IPS DF 4.7 (cell line): ENCODE measurements at regions not wholly inside any gene's neighbourhood (a gene's known extent, or its start where the extent isn't known, plus 50 kb on each side); places are given as distances from the start of the nearest gene placed in this dataset.
"Not testable (repeated sequence)": the region's sequence is repeated elsewhere in the genome, so short reads cannot be mapped to it uniquely, and the experiment has no call there.

ENCODE experiments used
- DNase-seq: peaks from one replicate; pipeline ENCODE4 v3.0.0-alpha.2; 2013; ENCODE audit warnings: low spot score; ENCODE audit errors: extremely low read depth

- DNase-seq = no peak
Observed at GRCh38 chr13:37229931-37230330, 124.5 kb upstream of the CSNK1A1L start.

DNA sequence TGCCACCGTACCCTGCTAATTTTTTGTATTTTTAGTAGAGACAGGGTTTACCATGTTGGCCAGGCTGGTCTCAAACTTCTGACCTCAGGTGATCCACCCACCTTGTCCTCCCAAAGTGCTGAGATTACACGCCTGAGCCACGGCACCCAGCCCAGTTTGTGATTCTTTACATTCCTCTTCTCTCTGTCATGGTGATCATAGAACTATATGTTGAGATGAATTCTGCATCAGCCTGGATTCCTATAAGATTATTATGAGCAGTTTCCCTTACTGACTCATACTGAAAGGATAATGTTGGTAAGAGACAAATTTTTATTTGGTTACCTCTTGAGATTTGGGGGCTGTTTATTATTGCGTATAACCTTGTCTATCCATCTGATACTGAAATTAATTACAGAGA is 121.5 kb upstream of the CSNK1A1L start:
- no peak for DNase-seq

GRCh38 chr13:37225414-37226070 is 120.1 kb upstream of the CSNK1A1L start:
- no peak for DNase-seq

- no peak for DNase-seq
Observed at GRCh38 chr13:37216331-37216730, 110.9 kb upstream of the CSNK1A1L start.

- no peak for DNase-seq
Observed at GRCh38 chr13:37212826-37213225, 107.4 kb upstream of the CSNK1A1L start.

DNA sequence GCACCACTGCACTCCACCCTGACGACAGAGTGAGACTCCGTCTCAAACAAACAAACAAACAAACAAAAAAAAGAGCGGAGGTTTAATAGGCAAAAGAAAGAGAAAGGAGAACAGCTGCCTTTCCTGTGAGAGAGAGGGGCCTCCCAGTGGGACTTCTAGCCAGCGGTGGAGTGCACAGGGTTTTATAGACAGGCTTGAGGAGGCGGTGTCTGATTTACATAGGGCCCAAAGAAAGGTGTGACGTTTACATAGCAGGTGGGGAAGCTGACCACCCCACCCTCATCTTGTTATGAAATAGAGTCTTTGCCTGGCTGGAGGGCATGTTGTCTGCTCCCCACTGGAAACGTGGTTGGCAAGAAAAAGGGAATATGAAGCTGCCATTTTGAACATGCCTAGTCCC is 106.0 kb upstream of the CSNK1A1L start:
- DNase-seq = no peak

DNA sequence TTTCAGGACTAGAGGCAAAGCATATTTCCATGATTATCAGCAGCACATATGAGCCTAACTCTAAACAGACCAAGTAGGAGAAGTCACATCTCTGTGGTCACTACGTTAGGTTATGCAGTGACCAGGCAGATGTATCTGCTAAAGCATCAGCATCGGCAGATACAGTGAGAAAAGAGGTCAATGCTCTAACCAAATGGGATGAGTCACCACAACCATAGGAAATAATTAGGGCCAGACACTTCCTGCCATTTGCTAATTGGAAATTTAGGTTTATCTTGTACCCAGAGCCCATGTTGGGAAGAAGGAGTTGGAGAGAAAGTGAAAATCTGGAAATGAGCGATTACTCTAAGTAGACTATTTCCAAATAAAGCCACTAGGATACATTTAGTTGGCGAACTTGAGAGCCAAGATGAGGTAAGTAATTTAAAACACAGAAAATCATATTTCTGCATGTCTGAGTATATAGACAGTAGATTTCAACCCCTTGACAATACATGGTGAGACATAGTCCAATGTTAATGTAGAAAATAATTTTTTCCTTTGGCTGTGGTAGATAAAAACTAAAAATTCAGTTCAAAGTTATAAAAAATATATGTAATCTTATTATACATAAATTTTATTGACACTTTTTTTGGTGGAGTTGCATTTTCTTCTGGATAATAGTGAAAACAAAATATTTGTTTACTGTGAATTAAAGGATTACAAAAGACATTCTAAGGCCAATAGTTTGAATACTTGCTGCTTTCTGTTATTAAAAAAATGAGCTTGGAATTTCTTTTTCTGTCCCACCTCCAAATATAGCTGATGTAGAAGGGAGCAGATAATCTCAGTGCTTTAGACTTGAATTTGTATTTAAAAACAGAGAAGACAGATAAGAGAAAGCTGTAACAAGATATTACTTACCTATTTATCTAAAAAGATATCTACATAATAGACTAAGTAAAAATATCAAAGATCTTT is 104.4 kb upstream of the CSNK1A1L start:
- no peak for DNase-seq

DNA sequence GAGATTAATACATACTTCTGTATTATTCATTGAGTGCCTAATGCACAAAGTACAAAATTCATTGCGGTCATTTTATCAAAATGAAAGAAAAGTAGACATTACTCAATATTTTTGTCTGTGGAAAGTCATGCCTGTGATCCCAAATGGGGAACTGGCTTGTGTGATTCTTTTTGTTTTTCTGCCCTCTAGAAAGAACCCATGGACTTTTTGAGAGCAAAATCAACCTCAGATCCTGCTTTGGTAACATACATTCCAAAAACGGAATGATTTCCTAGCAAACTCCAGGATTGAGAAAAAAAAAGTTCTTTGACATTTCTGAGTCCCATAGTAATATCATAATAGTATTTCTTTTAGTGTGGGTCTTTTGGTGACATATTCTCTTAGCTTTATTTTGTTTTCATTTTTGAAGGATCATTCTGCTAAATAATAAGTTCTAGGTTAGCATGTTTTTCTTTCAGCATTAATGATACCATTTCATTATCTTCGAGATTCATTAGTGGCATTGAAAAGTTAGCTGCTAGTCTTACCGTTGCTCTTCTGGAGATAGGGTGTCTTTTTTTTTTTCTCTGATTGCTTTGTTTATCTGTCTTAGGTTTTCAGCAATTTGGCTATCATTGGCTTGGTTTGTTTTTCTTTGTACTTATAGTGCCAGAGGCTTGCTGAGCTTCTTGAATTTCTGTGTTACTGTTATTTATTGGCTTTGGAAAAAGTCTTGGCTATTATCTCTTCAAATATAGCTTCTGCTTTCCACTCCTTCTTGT is 102.4 kb upstream of the CSNK1A1L start:
- no peak for DNase-seq

- DNase-seq = no peak
Observed at GRCh38 chr13:37202264-37202663, 96.8 kb upstream of the CSNK1A1L start.

DNA sequence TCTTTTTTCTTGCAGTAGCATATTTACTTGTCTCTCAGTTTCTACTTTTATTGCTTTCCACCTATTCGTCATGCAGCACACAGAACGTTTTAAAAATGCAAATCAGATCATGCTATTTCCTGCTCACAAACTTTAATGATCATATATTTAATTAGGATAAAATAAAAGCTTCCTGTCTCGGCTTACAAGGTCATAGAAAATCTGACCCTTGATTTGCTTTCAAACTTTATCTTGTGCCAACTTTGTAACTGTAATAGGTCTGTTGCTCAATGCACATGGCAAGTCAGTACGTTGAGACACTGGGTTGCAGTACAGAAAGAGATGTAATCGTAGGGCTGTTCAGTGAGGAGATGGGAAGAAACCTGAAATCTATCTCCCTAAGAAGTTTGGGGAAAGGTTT is 95.6 kb upstream of the CSNK1A1L start:
- no peak for DNase-seq

DNA sequence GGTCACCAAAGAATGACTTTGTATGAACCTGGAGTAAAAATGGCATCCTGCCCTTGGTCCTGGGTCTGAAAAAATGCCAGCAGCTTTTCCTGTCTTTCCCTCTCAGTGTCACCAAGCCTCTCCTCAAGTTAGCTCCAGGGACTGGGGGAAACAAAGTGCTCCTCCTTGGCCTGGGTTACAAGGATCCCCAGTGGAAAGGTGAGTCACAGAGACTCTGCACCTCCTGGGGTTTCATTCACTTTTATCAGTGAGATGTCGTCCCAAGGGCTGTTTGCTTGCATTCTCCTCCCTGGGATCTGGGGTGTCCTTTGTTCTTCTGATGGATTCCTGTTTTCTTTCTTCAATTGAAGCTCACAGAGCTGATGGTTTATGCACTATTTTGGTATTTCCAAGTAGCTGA is 93.2 kb upstream of the CSNK1A1L start:
- peak; percentile 51 for DNase-seq

GRCh38 chr13:37195621-37196020 is 90.2 kb upstream of the CSNK1A1L start:
- no peak for DNase-seq

DNA sequence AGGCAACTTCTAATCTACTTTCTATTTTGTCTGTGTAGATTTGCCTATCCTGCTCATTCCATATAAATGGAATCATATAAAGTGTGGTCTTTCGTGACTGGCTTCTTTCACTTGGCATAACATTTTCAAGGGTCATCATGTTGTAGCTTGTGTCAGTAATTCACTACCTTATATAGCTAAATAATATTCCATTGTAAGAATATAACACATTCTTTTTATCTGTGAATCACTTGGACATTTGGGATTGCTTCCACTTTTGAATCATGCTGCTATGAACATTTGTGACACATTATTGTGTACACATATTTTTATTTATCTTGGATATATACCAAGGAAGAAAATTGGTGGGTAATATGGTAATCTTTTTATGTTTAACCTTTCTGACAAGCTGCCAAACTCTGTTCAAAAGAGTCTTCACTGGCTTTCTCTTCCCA is 89.0 kb upstream of the CSNK1A1L start:
- DNase-seq = no peak

DNA sequence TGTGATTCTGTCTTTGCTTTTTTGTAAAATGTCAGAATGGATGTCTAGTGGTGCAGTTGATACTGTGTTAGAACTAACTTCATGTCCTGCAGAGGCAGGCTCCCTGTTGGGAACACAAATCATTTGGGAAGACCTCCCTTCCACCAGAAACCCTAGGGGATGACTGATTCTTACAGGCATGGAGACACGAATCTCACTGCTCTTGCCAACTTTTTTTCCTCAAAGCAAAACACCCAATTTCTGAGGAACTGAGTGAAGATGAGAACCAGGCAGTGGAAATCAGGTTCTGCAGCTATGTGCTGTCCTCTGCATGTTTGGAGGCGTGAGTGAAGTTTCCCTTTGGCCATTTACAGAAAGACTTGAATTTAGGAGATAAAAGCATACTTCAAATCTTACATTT is 87.5 kb upstream of the CSNK1A1L start:
- no peak for DNase-seq

DNA sequence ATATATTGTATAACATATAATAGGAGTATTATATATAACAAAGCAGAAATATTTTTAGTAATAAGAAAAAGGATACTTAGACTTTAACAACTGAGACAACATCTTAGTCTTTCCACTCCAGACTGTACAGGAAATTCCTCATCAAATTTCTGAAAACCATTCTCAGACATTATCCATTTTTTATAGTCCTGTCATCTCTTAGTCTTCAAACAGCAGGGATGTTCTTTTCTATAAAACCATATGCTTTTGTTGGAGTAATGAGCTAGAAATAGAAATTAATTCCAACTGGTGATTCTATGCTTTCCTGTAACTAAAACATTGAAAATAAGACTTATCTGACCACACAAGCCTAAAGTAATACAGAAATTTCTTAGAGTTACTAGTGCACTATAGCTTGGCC is 82.2 kb upstream of the CSNK1A1L start:
- DNase-seq = no peak

DNA sequence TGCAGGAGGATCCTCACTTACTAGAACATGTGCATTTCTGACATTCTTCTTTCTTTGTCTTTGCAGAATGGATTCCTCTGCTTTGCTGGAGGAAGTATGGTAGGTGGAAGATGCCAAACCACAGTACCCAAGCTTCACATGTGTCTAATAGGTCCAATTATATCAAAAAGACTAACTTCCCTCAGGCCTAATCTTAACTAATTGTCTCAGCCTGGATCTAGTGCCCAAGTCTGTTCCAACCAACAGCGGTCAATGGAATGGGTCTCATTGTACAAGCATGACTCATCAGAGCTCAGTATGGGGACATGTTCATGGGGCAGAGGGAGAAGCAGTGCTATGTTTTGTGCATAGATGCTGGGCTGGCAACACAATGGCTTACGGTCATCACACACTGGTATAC is 81.6 kb upstream of the CSNK1A1L start:
- DNase-seq = no peak

DNA sequence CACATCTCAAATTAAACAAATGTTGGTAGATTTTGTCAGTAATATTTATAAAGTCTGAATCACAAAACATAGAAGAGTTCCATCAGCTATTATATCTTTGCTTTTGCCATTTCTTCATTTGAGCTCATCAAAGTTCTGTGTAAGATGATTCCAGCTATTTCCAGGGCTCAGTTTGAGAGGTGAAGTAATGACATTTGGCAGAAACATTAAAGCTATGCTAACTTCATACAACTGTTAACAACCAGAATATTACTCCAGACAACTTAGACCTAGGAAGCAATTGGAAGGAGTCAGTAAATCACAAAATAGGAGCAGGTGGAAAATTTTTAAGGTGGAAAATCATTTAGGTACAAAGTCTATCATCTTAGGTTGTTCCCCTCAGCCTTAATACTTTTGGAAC is 76.2 kb upstream of the CSNK1A1L start:
- no peak for DNase-seq

- no peak for DNase-seq
Observed at GRCh38 chr13:37179645-37180044, 74.2 kb upstream of the CSNK1A1L start.

- no peak for DNase-seq
Observed at GRCh38 chr13:37177125-37177524, 71.7 kb upstream of the CSNK1A1L start.

DNA sequence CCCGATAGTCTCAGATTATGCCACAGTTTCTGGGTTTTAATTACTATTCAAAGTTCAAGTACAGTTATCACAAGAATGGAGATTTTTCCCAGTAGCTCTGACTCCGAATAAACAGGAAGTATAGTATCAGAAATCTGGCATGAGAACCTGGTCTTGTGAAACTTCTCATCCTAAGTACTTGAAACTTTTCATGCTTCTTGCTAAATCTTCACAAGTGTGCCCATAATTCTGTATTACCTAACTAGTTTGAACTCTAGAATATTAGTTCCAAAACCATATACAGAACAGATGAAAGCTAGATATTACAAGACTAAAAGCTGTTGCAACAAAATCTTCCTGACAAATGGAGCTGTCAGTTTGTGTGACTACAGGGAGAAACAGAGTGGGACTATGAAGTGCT is 70.5 kb upstream of the CSNK1A1L start:
- no peak for DNase-seq

GRCh38 chr13:37173214-37173613 is 67.8 kb upstream of the CSNK1A1L start:
- DNase-seq = no peak

GRCh38 chr13:37172226-37172625 is 66.8 kb upstream of the CSNK1A1L start:
- not testable (repeated sequence) for DNase-seq
